Ectodermal cell (in vitro differentiated cells): ENCODE measurements at regions not wholly inside any gene's neighbourhood (a gene's known extent, or its start where the extent isn't known, plus 50 kb on each side); places are given as distances from the start of the nearest gene placed in this dataset.

Experiments used
- H3K27ac ChIP-seq: 2 replicates; pipeline ENCODE4 v1.7.0; 2013; ENCODE audit warnings: mild to moderate bottlenecking, low read depth, low read length; ENCODE audit not compliant: insufficient read depth, poor library complexity, severe bottlenecking
- H3K27me3 ChIP-seq: 2 replicates; pipeline ENCODE4 v1.7.0; 2013; ENCODE audit warnings: mild to moderate bottlenecking, low read length; ENCODE audit not compliant: insufficient read depth, control insufficient read depth, poor library complexity, severe bottlenecking
- H3K36me3 ChIP-seq: one replicate; pipeline ENCODE4 v1.7.0; 2013; ENCODE audit warnings: low read length; ENCODE audit not compliant: control insufficient read depth, insufficient read depth
- H3K4me1 ChIP-seq: one replicate; pipeline ENCODE4 v1.7.0; 2013; ENCODE audit warnings: low read length; ENCODE audit not compliant: control insufficient read depth, insufficient read depth
- H3K4me3 ChIP-seq: 2 replicates; pipeline ENCODE4 v1.7.0; 2013; ENCODE audit warnings: low read depth, low read length, control low read depth; ENCODE audit not compliant: insufficient read depth
- H3K9me3 ChIP-seq: 2 replicates; pipeline ENCODE4 v1.7.0; 2013; ENCODE audit warnings: mild to moderate bottlenecking, low read length, moderate library complexity; ENCODE audit not compliant: control insufficient read depth
- WGBS, 2 experiments: methylation state at CpG; one replicate each; pipeline ENCODE4 v1.1.7; 2013; ENCODE audit warnings: missing lambda C conversion rate in 2 of 2; 5-methylcytosine and 5-hydroxymethylcytosine counted together

DNA sequence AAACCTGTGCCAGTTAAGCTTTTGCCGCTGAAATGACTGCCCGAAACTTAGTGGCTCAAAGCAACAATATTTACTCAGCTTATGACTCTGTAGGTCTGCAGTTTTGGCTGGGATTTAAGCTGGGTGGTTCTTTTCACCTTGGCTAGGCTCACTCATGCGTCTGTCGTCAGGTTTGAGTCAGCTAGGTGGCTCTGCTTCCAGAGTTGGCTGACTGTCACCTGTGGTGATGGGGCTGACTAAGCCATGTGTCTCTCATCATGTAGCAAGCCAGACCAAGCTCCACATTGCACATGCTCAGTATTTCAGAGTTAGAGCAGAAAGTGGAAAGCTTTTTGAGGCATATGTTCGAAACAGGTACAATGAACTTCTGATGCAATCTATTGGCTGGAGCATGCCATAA lies 354.8 kb downstream of the MEIS1 start:
- no peaks in the 10 kb centered on the region for H3K4me1 ChIP-seq
- WGBS, 2 experiments = 91 to 92% methylated on average over 5 of the region's 5 CpGs
- no peak overlapping the region for H3K27ac ChIP-seq
- H3K36me3 ChIP-seq = no peaks in the 10 kb centered on the region
- H3K4me3 ChIP-seq = no peak overlapping the region
- no peaks in the 10 kb centered on the region for H3K9me3 ChIP-seq
- H3K27me3 ChIP-seq = no peaks in the 10 kb centered on the region

DNA sequence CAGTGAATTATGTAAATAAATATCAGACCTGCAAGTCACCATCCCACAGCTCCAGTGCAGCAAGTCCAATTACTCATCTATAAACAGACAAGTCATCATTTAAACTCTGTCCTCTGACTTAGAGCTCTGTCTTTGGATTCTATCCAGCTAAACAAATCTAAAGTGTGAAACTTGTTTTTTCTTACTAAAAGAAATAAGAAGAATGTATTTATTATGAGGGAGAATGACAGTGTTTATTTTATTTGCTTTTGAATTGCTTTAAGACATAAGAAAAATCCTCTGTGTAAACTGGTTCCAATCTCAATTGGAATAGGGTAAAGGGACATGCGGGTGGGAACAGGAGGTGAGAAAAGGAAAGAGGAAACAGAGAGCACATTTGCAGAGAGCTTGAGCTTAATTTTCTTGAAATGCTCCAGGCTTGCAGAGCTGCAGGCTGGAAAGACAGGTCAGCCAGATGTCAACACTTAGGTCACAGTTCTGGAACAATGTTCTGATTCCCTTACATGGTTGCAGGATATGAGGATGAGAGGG lies 355.8 kb downstream of the MEIS1 start:
- H3K36me3 ChIP-seq = no peaks in the 10 kb centered on the region
- WGBS, 2 experiments = 97 to 100% methylated on average over 1 of the region's 1 CpG

DNA sequence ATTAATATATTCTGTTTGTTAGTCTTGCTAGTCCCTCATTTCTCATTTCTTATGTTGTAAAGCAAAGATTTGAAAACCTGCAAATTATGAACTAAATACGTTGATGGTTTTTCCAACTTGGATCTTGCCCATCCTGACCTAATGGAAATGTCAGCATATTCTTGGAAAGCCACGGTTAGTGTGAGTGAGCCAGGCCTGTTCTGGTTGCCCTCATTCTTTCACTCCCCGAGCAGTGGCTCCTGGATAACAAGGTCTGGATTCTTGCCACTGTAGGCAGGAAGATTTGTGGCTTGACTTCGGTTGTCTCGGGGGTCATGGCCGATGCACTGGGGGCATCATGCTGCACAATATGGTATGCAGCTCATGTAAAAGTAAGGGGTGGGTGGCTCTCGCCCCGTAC lies 359.1 kb downstream of the MEIS1 start:
- no peaks in the 10 kb centered on the region for H3K36me3 ChIP-seq
- H3K4me1 ChIP-seq = no peaks in the 10 kb centered on the region
- H3K27ac ChIP-seq = no peak overlapping the region
- no peaks in the 10 kb centered on the region for H3K9me3 ChIP-seq
- no peaks in the 10 kb centered on the region for H3K27me3 ChIP-seq
- no peak overlapping the region for H3K4me3 ChIP-seq
- WGBS, 2 experiments = 88 to 91% methylated on average over 6 to 8 of the region's 8 CpGs

More for the DNA sequence above, 355.8 kb downstream of the MEIS1 start:
- H3K4me3 ChIP-seq = no peak overlapping the region
- no peaks in the 10 kb centered on the region for H3K4me1 ChIP-seq
- no peak overlapping the region for H3K27ac ChIP-seq
- H3K9me3 ChIP-seq = no peaks in the 10 kb centered on the region
- H3K27me3 ChIP-seq = no peaks in the 10 kb centered on the region

DNA sequence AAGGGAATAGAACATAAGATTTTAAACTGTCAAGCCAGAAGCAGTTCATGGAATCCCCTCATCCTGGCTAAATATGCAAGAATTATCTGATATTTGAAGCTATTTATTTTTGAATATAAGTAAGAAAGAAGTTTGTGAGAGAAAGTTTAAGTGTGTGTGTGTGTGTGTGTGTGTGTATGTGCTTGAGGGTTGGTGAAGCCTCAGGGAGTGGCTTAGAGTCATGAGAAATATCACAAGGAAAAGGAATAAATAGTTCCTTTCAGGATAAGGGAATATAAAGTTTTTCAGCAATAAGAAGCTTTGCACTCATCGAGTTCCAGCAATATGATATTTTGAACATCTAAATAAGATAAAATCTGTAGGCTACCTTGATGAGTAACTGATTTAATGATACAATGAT lies 359.6 kb downstream of the MEIS1 start:
- Histone ChIP-seq H3K27ac (no peak overlapping the region), H3K4me3 (no peak overlapping the region), H3K27me3 (no peaks in the 10 kb centered on the region), H3K36me3 (no peaks in the 10 kb centered on the region), H3K9me3 (no peaks in the 10 kb centered on the region), H3K4me1 (no peaks in the 10 kb centered on the region)
- 100% methylated on average over 1 of the region's 1 CpG for WGBS, 2 experiments

DNA sequence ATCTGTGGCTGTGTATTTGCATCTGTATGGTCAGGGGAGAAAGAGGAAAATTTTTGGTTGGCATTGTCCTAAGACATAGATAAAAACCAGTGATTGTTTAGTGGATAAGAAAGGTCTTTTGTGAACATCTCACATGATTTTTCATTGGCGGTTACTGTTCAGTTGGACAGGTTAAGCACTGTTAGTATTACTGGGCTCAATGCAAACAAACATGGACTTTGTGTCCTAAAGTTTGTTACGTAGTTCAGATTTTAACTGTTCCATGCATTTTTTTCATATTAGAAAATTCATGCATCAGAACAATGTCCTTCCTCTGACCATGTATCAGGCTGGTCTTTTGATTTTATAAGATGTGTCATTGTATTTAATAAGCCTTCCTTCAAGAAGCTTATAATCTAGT lies 368.0 kb downstream of the MEIS1 start:
- no peaks in the 10 kb centered on the region for H3K27me3 ChIP-seq
- H3K27ac ChIP-seq = no peak overlapping the region
- H3K4me3 ChIP-seq = no peak overlapping the region
- no peaks in the 10 kb centered on the region for H3K36me3 ChIP-seq
- H3K9me3 ChIP-seq = no peaks in the 10 kb centered on the region
- WGBS, 2 experiments = 90 to 94% methylated on average over 2 of the region's 2 CpGs
- H3K4me1 ChIP-seq = peaks cover 5% of the 10 kb centered on the region

DNA sequence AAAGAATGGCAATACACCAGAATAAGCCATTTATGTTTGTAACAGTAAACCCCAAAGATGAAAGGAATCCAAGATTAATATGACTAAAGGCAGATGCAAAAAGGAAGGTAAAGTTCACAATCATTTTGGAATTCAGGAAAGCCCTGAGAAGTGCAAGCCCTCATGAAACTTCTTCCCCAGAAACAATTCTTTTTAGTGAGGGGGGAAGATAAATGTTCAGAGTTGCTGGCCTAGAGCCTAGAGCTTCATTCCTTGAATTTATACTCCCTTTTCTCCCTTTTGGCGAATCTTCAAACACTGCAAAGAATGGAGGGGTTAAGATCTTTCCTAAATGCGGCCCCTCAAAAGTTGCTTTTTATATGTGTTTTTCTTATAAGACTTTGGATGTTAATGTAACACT lies 368.8 kb downstream of the MEIS1 start:
- Histone ChIP-seq H3K9me3 (no peaks in the 10 kb centered on the region), H3K36me3 (no peaks in the 10 kb centered on the region), H3K4me3 (no peak overlapping the region), H3K27me3 (no peaks in the 10 kb centered on the region), H3K27ac (no peak overlapping the region), H3K4me1 (peaks cover 5% of the 10 kb centered on the region)
- 71 to 86% methylated on average over 1 of the region's 2 CpGs for WGBS, 2 experiments

DNA sequence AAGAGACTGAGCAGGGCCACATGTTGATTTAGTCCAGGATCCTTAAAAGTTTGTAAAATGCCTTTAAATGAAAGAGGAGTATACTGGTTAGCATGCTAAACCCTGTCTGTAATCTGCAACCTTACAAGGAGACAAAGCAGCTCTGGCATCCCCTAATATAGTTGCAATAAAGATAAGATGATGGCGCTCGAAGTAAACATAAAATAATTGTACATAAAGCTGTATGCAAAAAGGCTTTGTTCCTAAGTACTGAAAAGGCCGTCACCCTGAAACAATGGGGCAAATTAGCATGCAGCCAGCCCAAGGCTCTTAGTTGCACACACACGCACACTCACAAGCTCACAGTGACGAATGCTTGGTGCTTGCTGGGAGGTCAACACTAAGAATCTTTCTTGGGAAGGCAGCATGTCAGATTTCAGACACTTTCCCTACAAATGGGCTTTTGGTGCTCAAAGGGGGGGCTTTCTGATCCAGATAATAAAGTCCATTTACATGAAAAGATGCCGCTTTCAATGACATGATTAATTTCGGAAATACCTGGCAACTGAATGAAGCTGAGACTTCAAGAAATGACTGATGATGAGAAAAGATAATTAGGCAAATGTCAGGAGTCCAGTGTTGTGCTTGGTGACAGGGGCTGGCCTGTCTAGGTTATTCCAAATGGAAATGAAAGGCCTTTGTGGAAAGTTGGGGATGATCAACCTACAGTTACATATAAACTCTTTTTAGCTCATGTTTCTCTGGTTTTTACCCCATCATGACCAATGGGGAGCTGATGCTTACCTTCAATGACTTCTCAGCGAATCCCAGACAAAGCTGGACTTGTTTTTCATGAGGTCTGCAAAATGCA lies 370.3 kb downstream of the MEIS1 start:
- H3K9me3 ChIP-seq = no peaks in the 10 kb centered on the region
- WGBS, 2 experiments = 51 to 64% methylated on average over 8 of the region's 8 CpGs
- no peaks in the 10 kb centered on the region for H3K27me3 ChIP-seq
- H3K27ac ChIP-seq = no peak overlapping the region
- H3K36me3 ChIP-seq = no peaks in the 10 kb centered on the region
- peaks cover 5% of the 10 kb centered on the region for H3K4me1 ChIP-seq
- no peak overlapping the region for H3K4me3 ChIP-seq

DNA sequence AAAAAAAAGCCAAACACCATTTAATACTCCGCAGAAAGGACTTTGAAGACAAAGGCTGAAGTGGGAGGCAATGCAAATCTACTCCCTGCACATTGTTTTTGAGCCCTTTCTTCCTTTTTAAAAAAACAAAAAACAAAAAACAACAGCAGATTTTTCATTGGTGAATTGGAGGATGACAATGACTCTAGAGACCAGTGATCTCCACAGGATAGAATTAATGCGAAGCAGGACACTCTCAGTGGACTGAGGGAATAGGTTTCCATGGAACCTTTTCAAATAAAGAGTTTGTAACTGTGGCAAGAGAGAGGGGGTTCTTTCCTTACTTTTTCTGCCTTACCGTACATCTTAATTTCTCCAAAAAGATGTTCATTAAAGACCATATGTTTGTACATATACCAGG lies 371.0 kb downstream of the MEIS1 start:
- no peak overlapping the region for H3K27ac ChIP-seq
- H3K36me3 ChIP-seq = no peaks in the 10 kb centered on the region
- no peak overlapping the region for H3K4me3 ChIP-seq
- no peaks in the 10 kb centered on the region for H3K9me3 ChIP-seq
- WGBS, 2 experiments = 37% methylated on average over 2 of the region's 3 CpGs; no CpG with 5 or more reads in 1 of the 2 experiments
- no peaks in the 10 kb centered on the region for H3K27me3 ChIP-seq
- peaks cover 5% of the 10 kb centered on the region for H3K4me1 ChIP-seq

DNA sequence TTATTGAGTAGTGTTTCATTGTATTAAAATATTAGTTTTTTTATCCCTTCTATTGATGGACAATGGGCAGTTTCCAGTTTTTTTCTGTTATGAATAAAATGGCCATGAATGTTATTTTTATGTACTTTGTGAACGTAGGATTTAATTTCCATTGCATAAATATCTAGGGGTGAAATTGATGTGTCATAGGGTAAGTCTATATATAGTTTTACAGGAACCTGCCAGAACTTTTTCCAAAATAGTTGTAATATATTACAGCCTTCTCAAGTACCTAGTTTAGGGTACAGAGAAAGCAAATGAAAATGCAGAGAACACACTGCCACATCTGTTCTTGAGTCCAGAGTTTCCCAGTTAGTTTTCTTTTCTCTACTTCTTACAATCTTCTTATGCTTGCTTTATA lies 378.6 kb downstream of the MEIS1 start:
- H3K36me3 ChIP-seq = no peaks in the 10 kb centered on the region
- H3K27me3 ChIP-seq = no peaks in the 10 kb centered on the region
- H3K9me3 ChIP-seq = no peaks in the 10 kb centered on the region
- no peaks in the 10 kb centered on the region for H3K4me1 ChIP-seq
- H3K27ac ChIP-seq = no peak overlapping the region
- WGBS, 2 experiments = 90 to 100% methylated on average over 1 of the region's 1 CpG
- H3K4me3 ChIP-seq = no peak overlapping the region

DNA sequence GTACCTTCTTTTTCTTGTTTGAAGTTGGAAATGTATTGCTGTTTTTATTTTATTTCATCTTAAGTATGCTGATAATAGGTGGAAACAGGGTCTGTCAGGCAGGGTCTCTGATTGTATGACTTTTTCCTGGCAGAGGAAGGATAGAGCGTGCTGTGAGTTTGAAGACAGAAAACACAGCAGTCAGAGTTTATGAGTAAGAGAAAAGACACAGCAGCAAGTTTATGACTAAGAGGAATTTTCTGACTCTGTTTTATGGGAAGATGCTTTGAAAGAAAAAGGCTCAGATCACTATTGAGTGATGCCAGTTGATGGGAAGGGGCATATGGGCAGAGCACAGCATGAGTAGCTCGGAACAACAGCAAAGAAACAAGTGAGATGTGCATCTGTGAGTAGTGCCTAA lies 379.1 kb downstream of the MEIS1 start:
- H3K36me3 ChIP-seq = no peaks in the 10 kb centered on the region
- H3K4me1 ChIP-seq = no peaks in the 10 kb centered on the region
- H3K9me3 ChIP-seq = no peaks in the 10 kb centered on the region
- H3K27ac ChIP-seq = no peak overlapping the region
- WGBS, 2 experiments = 65 to 69% methylated on average over 2 of the region's 2 CpGs
- no peak overlapping the region for H3K4me3 ChIP-seq
- no peaks in the 10 kb centered on the region for H3K27me3 ChIP-seq
